ENCODE measurements at regions not wholly inside any gene's neighbourhood (a gene's known extent, or its start where the extent isn't known, plus 50 kb on each side); places are given as distances from the start of the nearest gene placed in this dataset.
"Not testable (repeated sequence)": the region's sequence is repeated elsewhere in the genome, so short reads cannot be mapped to it uniquely, and the experiment has no call there.

- no peak for DNase-seq (ENCODE audit: low read depth)
These were observed 626.1 kb downstream of the COL12A1 start for GRCh38 chr6:74579794-74580193.

- DNase-seq (ENCODE audit: low read depth) = no peak
These were observed 626.8 kb downstream of the COL12A1 start for GRCh38 chr6:74579047-74579446.

GRCh38 chr6:74578339-74578738 is 627.5 kb downstream of the COL12A1 start:
- DNase-seq (ENCODE audit: low read depth) = peak; percentile 77

GRCh38 chr6:74577619-74578018 is 628.2 kb downstream of the COL12A1 start:
- DNase-seq (ENCODE audit: low read depth) = no peak

GRCh38 chr6:74574794-74575193 is 631.1 kb downstream of the COL12A1 start:
- DNase-seq (ENCODE audit: low read depth) = peak; percentile 47

GRCh38 chr6:74573613-74574012 is 632.2 kb downstream of the COL12A1 start:
- no peak for DNase-seq (ENCODE audit: low read depth)

- no peak for DNase-seq (ENCODE audit: low read depth)
These were observed 635.8 kb downstream of the COL12A1 start for GRCh38 chr6:74570044-74570443.

- DNase-seq (ENCODE audit: low read depth) = peak; percentile 19
These were observed 637.0 kb downstream of the COL12A1 start for GRCh38 chr6:74568861-74569260.

- DNase-seq (ENCODE audit: low read depth) = not testable (repeated sequence)
These were observed 637.9 kb downstream of the COL12A1 start for GRCh38 chr6:74567923-74568290.

- no peak for DNase-seq (ENCODE audit: low read depth)
These were observed 638.5 kb downstream of the COL12A1 start for GRCh38 chr6:74567281-74567922.

- DNase-seq (ENCODE audit: low read depth) = no peak
These were observed 648.6 kb downstream of the COL12A1 start for GRCh38 chr6:74557236-74557635.

GRCh38 chr6:74554041-74554440 is 651.8 kb downstream of the COL12A1 start:
- peak; percentile 4 for DNase-seq (ENCODE audit: low read depth)

GRCh38 chr6:74551896-74552295 is 654.0 kb downstream of the COL12A1 start:
- peak; percentile 55 for DNase-seq (ENCODE audit: low read depth)

GRCh38 chr6:74550821-74551220 is 655.0 kb downstream of the COL12A1 start:
- no peak for DNase-seq (ENCODE audit: low read depth)

GRCh38 chr6:74549746-74550145 is 656.1 kb downstream of the COL12A1 start:
- no peak for DNase-seq (ENCODE audit: low read depth)

- DNase-seq (ENCODE audit: low read depth) = peak; percentile 47
These were observed 671.2 kb downstream of the COL12A1 start for GRCh38 chr6:74534465-74535211.

- peak; percentile 59 for DNase-seq (ENCODE audit: low read depth)
These were observed 686.7 kb downstream of the COL12A1 start for GRCh38 chr6:74519163-74519562.

- no peak for DNase-seq (ENCODE audit: low read depth)
These were observed 687.8 kb downstream of the COL12A1 start for GRCh38 chr6:74518035-74518434.

GRCh38 chr6:74510878-74511277 is 695.0 kb downstream of the COL12A1 start:
- peak; percentile 35 for DNase-seq (ENCODE audit: low read depth)

GRCh38 chr6:74507649-74508048 is 698.2 kb downstream of the COL12A1 start:
- no peak for DNase-seq (ENCODE audit: low read depth)

GRCh38 chr6:74505391-74505790 is 700.5 kb downstream of the COL12A1 start:
- DNase-seq (ENCODE audit: low read depth) = no peak

- DNase-seq (ENCODE audit: low read depth) = no peak
These were observed 700.9 kb downstream of the COL12A1 start for GRCh38 chr6:74504941-74505340.

- no peak for DNase-seq (ENCODE audit: low read depth)
These were observed 713.3 kb downstream of the COL12A1 start for GRCh38 chr6:74492587-74492986.

Data from EH (cell line).